ENCODE measurements at regions not wholly inside any gene's neighbourhood (a gene's known extent, or its start where the extent isn't known, plus 50 kb on each side); places are given as distances from the start of the nearest gene placed in this dataset.

DNA sequence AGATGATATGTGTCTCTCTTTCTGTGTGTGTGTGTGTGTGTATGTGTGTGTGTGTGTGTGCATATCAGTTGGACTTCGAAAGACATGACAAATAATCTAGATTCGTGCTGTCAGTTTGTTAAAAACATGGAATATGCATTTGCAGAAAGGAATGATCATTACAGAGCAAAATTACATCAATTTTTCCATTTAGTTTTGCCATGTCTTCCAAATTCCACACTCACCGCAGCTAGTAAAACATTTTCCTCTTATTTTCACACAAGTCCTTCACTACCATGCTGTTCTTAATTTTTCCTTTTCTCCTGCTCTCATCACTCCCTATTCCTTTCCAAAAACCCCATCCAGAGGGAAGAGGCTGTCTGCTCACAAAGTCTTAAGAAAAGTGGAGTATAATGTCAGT is 1191.4 kb upstream of the SLC39A10 start:
- TF ChIP-seq HNRNPK (IDR thresholded peaks at IDR 0.05; ENCODE audit: low read depth, low read length, poor library complexity, severe bottlenecking) = no peak
- no peak for TF ChIP-seq PHF21A (CRISPR knock-in tag; IDR thresholded peaks at IDR 0.05)
